Epithelial cell of esophagus (primary cell): ENCODE measurements at regions not wholly inside any gene's neighbourhood (a gene's known extent, or its start where the extent isn't known, plus 50 kb on each side); places are given as distances from the start of the nearest gene placed in this dataset.

ENCODE experiments used
- DNase-seq: peaks from one replicate; pipeline ENCODE4 v3.0.0; 2010; ENCODE audit warnings: low read depth
- H3K4me3 ChIP-seq: 2 replicates; pipeline ENCODE4 v1.5.1; 2011; ENCODE audit warnings: mild to moderate bottlenecking, low read length, control low read depth
- TF ChIP-seq, protein P1 (sequence below): IDR thresholded peaks from 2 replicates; pipeline ENCODE4 v1.5.1; 2011; ENCODE audit warnings: low read depth, mild to moderate bottlenecking, low read length, control low read depth, inconsistent platforms; ENCODE audit not compliant: insufficient read depth; ENCODE audit errors: missing control alignments

GRCh38 chr21:15480160-15480559 is 249.6 kb upstream of the USP25 start:
- TF ChIP-seq, protein P1, sequence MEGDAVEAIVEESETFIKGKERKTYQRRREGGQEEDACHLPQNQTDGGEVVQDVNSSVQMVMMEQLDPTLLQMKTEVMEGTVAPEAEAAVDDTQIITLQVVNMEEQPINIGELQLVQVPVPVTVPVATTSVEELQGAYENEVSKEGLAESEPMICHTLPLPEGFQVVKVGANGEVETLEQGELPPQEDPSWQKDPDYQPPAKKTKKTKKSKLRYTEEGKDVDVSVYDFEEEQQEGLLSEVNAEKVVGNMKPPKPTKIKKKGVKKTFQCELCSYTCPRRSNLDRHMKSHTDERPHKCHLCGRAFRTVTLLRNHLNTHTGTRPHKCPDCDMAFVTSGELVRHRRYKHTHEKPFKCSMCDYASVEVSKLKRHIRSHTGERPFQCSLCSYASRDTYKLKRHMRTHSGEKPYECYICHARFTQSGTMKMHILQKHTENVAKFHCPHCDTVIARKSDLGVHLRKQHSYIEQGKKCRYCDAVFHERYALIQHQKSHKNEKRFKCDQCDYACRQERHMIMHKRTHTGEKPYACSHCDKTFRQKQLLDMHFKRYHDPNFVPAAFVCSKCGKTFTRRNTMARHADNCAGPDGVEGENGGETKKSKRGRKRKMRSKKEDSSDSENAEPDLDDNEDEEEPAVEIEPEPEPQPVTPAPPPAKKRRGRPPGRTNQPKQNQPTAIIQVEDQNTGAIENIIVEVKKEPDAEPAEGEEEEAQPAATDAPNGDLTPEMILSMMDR = no peak
- no peak for DNase-seq
- no peak overlapping the region for H3K4me3 ChIP-seq

DNA sequence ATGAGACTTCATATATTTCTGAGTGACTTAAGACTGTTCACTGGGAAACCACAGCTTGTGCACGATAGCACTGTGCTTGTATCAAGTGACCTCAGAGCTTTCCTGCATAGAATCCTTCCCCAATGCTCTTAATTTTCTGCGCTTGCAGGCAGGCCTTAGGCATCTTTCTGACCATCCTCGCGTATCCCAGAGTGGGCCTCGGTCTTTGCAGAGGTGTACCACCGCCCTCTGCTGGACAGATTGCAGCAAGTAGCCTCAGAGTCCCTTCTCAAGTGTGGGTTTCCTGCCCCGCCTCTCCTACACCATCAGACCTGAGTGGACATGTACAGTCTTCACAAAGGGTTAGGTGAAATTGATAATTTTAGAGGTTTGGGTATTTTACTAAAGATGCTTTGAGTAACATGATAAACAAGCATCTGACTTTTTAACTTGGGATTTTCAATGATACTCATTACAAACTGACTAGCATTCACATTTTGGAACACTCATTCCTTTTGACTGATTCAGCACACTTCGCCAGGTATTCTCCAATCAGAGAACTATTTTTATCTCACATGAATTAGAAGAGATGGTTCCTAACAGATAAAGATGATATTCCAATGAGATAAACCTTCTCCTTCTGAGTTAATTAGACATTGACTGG is 246.5 kb upstream of the USP25 start:
- DNase-seq = peak; percentile 87
- H3K4me3 ChIP-seq = no peak overlapping the region
- TF ChIP-seq, protein P1 = peak; percentile 99

DNA sequence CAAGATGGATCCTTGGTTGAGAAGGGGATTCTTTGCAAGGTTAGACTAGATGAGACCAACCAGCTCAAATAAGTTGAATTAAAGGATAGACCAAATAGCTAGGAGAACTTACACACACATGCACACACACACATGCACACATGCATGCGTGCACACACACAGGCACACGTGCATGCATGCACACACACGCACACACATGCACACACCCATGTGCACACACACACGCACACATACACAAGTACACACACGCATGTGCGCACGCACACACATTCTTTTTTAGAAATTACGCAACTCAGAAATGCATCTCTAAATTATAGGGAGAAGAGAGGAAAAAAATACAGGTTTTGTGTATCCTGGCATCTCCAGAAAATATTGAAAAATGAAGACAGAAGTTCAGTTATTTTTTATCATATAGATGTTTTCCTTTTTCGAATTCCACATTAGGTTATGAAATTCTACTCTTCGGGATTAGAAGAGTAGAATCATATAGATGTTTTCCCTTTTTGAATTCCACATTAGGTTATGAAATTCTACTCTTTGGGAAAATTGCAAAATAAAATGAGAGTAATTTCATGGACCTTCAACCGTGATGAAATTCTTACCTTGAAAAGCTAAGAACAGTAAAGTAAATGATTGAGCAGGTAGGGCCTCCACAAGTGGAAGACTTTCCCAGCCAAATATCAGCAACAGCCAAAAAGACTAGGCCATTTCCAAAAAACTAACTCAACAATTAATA is 243.2 kb upstream of the USP25 start:
- TF ChIP-seq, protein P1 = no peak
- DNase-seq = no peak
- no peak overlapping the region for H3K4me3 ChIP-seq

DNA sequence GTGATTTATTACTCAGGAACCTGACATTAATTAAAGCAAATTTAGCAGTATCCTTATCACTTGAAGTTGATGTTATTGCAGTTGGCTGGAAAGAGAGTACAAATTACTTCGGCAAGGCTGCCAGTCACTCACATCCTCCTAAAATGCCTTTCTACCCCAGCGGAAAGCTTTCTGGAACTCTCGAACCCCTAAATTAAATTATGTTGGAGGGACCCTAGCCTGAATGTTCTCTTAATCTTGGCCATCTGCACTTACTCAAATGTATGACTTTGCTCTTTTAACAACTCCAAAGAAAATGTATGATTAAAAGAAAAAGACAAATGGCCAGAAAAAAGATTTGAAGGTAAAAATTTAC is 242.6 kb upstream of the USP25 start:
- H3K4me3 ChIP-seq = no peak overlapping the region
- no peak for DNase-seq
- TF ChIP-seq, protein P1 = no peak

- TF ChIP-seq, protein P1 = no peak
- no peak overlapping the region for H3K4me3 ChIP-seq
- no peak for DNase-seq
These were observed 238.7 kb upstream of the USP25 start for GRCh38 chr21:15491100-15491499.

GRCh38 chr21:15493646-15494045 is 236.1 kb upstream of the USP25 start:
- no peak for DNase-seq
- no peak overlapping the region for H3K4me3 ChIP-seq
- TF ChIP-seq, protein P1 = no peak

DNA sequence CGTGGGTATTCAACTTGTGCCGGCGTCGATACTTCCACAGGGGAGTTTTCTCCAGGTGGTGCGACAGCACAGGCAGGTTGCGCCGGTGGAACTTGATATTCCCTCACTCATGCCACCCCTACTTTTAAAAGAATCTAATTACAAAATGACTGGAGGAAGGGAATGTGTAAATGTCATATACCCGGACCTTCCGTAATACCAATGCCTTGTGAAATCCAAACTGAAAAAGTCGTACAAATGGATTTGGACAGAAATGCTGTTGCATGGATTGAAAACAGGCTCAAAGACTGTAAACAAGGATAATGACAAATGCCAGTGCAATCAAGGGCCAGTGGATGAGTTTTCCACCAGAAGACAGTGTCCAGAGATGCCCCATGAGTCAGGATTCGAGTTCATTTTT is 235.3 kb upstream of the USP25 start:
- DNase-seq = no peak
- no peak overlapping the region for H3K4me3 ChIP-seq
- TF ChIP-seq, protein P1 = no peak
